HK-2 (cell line): ENCODE measurements at regions not wholly inside any gene's neighbourhood (a gene's known extent, or its start where the extent isn't known, plus 50 kb on each side); places are given as distances from the start of the nearest gene placed in this dataset.

Experiments used
- DNase-seq: peaks from one replicate; pipeline ENCODE4 v3.0.0-alpha.2; 2018; ENCODE audit not compliant: unreplicated experiment

DNA sequence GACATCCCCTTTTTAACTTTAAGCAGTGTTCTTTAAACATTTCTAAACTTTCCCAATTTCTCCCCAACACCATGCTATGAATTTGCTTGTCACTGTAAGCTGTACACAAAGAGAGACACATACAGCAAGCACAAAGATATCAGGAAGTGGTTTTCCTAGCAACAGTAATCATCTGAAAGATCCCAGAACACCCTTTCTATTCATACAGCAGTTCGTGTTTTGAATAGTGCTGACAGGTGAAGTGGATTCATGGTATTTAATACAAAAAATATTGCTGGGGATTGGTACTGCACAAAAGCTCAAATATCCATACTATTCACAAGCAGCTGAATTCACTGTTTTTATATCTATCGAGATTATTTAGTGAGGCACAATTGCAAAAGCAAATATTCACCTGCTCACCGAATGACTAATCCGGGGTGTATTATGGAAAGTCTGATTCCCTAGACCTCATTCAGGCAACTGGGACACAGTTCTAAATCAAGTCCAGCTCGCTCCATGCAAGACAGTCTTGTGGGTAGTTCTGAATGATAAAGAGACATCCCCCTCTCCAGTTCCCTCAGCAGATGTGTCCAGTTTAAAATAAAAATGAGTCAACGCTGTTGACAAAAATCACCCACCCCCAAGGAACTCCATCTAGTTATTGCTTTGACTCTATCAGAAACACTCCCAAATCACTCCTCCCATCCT is 107.1 kb upstream of the TSHZ2 start:
- DNase-seq = no peak

DNA sequence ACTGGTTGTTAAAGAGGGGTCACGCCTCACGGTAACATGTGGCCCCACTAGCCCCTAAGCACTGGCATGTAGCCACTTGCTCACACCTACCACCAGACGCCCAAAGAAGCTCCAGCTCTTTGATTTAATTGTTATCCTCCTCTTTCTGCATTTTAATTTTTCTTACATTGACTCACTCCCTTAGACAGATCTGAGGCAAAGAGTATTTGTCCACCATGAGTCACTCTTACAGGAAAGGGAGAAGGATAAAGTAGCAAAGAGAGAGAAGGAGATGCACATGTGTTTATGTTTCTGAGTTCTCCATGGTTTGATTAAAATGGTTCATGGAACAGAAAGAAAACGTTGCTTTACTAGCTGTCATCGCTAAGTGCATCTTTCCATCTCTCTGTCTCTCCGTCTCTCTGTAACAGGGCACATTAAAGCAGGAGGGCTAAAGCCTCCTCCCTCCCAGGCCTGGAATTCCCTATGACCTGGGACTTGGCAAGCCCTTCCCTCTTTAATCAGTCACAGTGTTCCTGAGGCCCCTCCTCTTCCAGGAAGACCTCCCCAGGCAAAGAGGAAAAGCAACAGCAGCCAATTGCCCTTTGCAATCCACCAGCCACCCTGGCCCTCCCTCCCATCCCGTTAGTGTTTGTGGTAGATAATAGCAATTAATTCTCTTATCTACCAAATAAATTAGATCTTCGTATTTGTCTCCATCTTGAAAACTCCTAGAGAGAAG is 112.8 kb upstream of the TSHZ2 start:
- no peak for DNase-seq

DNA sequence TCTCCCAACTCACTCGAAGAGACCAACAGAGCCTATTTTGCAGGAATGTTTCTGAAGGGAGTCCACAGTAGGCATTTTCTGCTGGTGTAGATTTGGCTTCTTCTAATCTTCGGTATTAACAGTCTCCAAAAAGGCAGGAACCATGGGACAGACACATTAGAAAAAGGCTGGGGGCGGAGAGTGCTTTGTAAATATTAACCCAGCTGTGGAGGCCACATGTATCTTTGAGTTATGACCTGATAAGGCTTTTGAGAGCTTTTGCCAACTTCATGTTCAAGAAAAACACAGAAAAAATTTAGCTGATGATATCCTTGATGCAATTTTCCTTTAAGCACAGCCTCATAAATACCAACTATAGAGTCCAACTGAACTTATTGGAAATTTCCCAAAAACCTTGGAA is 119.4 kb upstream of the TSHZ2 start:
- DNase-seq = no peak

DNA sequence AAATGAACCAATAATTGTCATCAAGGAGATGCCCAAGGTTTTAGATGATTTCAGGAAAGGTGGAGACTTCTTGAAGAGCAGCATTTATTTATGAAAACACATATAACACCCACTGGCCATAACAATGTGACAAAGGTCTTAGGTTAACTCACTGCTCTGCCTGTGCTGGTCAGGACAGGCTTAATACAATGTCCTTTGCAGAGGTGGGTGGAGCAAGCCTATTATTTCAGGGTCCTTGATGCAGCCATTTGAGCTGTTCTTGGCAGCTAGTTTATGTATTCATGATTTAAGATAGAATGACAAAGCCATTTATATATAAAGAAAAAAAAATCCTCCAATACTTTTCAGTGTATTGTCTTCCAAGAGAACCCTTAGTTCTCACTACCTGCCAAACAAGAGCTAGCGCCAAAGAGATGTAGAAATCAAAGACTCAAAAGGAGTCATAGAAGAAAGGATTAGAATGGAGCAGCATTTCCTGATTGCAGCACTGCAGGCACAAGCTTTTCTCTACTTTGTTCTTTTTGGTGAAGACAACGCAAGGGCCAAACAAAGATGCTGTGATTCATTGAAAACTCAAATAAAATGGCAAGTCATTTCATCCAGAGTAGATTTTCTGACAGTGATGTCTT is 124.3 kb upstream of the TSHZ2 start:
- no peak for DNase-seq

DNA sequence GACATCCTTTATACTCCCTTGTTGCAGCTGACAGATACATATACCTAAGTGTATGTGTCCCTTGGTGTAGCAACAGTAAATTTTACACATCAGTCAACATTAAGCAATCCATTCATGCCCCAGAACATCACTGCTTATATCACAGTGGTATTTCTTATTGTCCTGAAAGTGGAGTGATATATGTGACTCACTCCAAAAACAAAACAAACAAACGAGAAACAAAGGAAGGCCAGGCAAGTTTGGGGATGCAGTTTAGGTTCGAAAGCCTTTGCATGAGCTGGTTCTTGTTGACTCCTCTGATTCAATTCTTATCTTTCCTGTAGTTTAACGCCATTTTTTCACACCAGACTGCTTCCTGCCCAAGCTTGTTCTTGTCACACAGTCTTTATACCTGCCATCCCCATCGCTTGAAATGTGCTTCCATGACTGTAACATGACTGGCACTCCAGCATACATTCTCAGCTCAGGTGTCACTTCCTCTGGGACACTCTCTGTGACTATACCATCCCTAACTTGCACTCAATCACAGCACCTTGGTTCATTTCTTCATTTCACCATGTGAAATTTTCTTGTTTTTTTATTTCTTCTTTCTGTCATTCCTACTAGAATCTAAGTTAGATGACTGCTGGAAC is 125.0 kb upstream of the TSHZ2 start:
- no peak for DNase-seq

DNA sequence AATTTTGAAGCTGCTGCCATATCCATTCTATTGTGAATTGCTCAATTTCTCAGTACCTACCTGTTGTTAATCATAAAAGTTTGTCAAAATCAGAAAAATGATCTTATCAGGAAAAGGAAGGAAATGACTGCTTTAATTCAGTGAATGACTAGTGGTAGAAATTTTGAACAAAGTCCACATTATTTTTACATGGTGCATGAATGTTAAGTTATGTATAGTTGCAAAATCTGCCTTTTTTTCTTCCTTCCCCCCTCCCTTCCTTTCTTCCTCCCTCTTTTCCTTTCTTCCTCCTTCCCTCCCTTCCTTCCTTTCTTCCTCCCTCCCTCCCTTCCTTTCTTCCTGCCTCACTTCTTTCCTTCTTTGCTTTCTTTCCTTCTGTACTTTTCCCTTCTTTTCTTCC is 127.1 kb upstream of the TSHZ2 start:
- DNase-seq = no peak

DNA sequence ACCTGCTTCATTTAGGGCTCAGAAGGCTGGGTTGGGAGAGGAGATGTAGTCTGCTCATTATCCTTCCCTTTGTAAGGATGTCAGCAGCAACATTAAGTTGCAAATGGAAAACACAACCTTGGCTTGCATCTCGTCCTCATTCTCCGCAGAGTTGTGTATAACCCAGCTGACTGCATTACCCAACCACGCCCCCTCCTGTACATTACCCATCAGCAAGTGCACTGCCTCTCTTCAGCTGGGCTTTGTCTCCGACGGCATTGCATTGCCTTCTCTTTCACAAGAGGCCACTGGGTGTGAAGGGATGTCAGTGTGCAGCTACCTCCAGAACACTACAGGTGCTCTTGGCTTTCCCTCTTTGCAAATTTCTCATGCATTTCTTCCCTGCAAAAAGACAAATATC is 128.7 kb upstream of the TSHZ2 start:
- DNase-seq = no peak

DNA sequence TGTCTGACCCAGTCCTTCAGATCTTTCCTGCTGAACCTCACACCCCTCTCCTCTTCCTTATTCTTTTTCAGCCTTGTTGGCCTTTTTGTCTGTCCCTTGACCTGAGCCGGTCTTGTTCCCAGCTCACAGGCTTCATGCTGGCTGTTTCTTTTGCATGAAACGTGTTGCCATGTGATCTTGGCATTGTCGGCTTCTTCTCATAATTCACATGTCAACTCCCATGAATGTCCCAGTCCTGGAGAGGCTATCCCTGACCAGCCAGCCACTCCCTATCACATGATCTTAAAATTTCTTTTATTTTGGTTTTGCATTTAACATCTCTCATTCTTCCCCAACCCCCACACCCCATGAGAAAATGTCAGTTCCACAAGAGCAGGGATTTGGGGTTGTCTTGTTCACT is 131.2 kb upstream of the TSHZ2 start:
- no peak for DNase-seq

DNA sequence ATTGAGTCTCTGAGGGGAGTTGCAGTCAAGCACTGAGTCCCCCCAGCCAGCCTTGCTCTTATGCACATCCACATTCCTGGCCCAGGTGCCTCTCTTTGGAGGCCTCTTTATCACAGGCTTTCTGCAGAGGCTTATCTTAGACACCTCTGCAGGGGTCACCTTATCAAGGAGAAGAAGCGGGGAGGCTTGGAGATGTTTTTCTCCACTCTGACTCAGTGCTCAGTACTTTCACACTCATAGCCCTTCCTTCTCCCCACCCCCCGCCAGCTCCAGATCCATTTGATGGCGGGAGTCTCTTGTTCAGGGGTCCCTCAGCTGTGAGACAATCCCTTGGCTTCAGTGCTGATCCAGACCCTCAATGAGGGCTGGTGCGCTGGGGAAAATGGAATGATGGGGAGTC is 132.1 kb upstream of the TSHZ2 start:
- no peak for DNase-seq

DNA sequence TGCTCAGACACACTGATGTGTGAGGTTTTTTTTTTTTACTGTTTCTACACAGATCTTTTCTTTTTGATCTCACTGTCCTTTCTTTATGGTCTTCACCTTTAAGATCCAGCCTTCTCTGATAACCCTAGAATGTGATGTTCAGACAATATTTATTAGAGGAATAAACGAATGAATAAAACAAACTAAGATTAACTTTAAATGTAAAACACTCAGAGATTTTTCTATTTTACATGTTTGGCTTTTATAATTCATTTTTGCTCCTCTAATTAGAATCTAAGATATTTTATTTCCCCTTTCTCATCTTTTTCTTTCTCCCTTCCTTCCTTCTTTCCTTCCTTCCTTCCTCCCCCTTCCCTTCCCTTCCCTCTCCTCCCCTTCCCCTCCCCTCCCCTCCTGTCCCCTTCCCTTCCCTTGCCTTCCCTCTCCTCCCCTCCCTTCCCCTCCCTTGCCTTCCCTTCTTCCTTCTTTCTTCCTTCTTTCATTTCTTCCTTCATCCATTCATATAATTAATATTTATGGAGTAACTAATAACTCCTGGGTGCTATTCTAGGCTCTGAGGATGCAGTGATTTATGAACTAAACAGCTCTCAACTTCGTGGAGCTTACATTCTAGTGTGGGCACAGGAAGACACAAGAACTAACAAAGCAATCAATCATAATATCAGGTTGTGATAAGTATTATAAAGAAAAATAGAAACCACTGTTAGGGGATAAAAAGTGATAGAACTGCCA is 133.5 kb upstream of the TSHZ2 start:
- no peak for DNase-seq

DNA sequence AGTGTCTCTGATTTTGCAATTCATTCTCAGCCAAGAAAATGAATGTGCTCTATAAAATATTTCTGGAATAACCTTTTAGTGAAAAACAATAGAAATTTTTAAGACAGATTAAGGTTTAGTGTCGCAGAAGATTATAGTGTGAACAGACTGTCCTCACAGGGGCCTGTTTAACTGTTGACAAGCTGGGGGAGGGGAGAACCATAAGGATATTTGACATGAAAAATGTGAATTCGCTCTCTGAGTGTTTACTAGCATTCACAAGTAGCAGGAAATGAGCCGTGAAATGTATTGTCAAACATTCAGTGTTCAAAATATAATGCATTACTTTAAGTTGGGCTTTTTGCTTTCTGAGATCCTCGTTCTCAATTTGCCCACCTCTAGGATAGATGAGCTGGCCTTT is 134.8 kb upstream of the TSHZ2 start:
- no peak for DNase-seq

DNA sequence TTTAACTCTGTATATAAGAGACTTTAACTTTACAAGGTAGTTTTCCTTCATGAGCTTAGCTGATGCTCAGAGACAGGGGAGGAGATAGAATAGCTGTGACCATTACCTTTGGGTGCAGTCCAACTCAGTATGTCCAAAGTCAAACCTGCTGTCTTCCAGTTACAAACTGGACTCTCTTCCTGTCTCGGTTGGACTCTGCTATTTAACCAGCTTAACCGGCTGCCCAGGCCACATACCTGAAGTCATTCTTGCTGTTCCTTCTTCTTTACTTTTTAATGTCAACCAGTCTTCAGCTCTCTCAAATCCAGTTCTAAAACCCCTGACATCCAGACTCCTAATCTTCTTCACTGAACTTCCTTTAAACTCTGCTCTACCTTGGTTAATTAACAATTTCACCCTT is 138.3 kb upstream of the TSHZ2 start:
- no peak for DNase-seq

DNA sequence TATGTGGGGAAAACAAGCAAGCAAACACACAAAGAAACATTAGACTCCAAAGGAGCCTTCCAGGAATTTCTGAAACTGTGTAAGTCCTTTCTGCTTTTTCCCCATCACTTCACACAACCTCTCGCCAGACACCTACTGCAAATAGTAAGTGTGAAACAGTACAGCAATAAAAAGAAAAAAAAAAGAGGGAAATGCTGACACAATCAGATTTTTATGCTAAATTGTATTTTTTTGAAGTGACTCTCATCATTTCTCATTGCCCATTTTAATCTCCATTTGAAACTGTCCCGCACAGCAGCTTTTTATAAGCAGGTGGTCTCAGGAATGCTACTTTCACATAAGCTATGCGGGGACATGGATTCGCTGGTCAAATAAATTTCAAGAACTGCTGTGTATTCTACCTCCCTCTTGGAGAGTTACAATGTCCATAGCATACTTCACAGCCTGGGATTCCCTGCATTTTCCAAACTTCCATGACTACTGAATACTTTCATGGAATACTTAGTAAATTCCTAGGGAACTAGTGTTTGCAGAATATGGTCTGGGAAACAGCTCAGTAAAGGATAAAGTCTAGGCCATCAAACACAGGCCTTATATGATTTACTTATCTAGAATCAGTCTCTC is 139.9 kb upstream of the TSHZ2 start:
- no peak for DNase-seq

DNA sequence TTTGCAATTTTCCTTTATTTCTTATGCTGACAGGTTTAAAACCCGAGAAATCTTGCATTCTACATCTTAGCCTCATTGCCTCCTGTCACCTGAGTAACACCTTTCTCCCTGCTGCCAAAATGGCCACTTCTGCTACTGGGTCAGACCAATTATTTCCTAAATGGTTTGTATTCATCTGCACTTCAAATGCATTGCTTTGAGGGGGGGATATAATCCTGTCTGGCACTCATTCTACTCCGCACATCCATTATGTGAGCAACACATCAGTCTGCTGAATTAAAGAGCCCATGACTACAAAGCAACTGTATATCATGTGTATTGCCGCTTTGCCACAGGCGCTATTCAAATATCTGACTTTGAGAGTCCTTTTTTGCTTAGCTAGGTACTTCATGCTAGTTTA is 141.6 kb upstream of the TSHZ2 start:
- no peak for DNase-seq

DNA sequence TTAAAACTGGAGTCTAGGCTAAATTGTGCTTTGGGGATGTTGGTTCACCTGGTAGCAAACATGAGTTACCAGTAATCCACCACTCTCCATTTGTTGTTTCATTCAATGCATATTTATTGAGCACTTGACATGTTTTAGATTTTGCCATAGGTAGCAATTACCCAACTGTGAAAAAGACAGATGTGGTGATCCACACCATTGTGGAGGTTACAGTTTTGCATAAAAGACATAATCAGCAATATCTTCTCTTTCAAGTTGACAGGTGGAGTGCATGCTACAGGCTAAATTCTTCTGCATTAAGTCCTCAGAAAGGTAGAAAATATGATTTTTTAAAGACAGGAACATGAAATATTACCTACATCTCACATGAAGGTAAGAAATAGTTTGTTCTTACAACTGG is 143.0 kb upstream of the TSHZ2 start:
- no peak for DNase-seq

DNA sequence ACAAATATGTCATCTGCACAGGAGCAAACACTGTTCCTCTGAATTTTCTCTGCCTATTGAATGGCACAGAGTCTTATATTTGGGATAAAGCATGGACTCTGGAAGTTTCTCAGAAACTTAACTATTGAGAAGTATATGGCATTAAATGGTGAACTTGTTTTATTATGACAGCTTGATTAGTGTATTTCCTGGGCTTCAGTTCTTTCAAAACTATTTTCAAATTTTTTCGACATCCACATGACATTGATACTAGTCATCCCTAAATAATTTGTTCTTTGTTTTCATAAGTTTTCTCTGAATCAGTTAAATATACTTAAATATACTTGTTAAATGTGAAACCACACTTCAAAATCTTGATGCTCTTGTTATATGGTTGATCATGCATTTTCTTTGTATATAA is 144.0 kb upstream of the TSHZ2 start:
- no peak for DNase-seq

DNA sequence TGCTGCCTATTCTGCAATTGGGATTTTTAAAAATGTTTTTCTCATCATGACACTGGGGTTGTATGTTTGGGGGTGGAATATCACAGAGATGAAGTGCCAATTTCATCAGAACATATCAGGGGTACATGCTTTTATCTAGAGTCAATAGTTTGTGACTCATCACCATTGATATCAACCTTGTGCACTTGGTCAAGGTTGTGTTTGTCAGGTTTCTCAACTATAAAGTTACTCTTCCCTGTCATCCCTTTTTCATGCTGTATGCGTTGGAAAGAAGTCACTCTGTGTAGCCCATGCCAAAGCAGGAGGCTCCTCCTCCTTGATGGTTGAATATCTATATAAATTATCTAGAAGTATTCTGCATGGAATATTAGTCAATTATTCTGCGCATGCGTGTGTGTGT is 145.4 kb upstream of the TSHZ2 start:
- no peak for DNase-seq

DNA sequence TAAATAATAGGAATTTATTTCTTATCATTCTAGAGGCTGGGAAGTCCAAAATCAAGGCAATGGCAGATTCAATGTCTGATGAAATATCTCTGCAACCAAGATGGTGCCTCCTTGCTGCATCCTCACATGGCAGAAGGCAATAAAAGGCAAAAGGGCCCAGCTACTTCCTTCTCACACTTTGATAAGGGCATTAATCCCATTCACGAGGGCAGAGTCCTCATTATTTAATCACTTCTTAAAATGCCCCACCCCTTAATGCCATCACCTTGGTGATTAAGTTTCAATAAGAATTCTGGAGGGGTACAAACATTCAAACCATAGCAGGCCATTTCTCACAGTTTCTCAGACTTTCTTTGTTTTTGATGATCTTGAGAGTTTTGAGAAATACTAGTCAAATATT is 145.8 kb upstream of the TSHZ2 start:
- no peak for DNase-seq

DNA sequence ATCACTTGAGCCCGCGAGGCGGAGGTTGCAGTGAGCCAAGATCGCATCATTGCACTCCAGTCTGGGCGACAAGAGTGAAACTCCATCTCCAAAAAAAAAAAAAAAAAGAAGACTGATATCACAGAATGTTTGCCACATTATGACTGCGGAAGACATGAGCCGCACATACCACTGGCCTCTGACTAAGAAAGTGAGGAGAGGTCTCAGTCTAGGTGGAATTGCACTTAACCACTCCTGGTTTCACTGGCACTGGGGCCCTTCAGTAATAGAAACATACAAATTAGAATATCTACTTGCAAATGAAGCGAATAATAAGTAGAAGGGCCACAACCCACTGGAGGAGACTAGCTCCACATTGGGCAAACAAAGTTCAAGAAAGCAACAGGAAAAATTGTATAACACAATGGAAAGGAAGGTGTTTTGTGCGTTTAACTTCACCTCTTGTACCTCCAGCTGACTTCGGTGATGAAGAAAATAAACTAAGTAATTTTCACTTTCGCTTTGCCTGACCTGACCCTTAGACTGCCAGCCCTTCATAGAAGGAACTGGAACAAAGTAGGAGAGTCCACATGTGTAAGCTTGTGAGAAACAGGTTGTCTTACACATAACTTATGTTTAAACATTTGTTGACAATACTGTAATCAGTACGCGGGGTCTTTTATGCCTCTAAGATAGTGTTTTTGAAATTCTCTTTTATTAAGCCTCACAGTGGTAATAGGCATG is 147.5 kb upstream of the TSHZ2 start:
- no peak for DNase-seq

DNA sequence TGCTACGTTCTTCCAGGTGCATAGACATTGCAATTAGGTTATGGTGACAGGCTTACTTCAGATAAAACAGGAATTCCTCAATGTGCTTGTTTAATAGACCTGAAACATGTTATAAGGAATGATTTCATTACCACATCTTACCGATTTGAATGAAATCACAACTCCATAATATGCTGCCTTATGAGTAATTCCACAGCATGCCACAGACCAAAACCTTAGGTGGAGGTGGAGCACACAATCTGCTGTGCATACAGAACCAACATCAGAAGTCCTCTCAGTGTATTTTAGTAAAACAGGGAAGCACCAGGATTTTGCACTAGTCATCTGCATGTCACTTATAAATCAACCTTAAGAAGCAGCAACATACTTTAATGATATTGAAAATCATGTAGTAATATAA is 148.9 kb upstream of the TSHZ2 start:
- DNase-seq = no peak

DNA sequence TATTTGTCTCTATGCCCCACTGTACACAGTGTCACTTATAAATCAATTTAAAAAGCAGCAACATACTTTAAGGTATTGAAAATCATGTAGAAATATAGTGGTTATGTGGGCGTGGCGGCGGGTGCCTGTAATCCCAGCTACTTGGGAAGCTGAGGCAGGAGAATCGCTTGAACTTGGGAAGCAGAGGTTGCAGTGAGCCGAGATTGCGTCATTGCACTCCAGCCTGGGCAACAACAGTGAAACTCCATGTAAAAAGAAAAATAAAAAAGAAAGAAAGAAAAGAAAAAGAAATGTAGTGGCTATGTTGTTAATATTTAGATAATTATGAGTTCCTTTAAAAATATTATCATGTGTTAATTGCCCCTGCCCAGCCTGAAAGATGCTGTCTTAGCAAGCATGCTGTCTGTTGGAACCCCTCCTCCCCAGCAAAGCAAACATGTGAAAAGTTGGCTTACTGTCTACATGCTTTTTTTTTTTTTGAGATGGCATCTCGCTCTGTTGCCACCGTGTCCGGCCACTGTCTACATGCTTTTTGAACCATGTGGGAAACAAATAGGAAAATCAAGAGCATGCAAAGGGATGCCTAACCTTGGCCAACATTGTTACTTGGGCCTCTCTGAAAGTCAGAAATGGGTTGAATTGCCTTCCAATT is 151.4 kb upstream of the TSHZ2 start:
- DNase-seq = no peak
